ENCODE measurements at regions not wholly inside any gene's neighbourhood (a gene's known extent, or its start where the extent isn't known, plus 50 kb on each side); places are given as distances from the start of the nearest gene placed in this dataset.

- no peak for DNase-seq
These were observed 893.8 kb upstream of the POU3F3 start for GRCh38 chr2:103960129-103960513.

- DNase-seq = no peak
These were observed 893.0 kb upstream of the POU3F3 start for GRCh38 chr2:103960951-103961350.

GRCh38 chr2:103961862-103962261 lies 892.1 kb upstream of the POU3F3 start:
- DNase-seq = no peak

GRCh38 chr2:103962670-103963069 lies 891.2 kb upstream of the POU3F3 start:
- no peak for DNase-seq

- no peak for DNase-seq
These were observed 890.7 kb upstream of the POU3F3 start for GRCh38 chr2:103963146-103963725.

GRCh38 chr2:103977241-103977640 lies 876.7 kb upstream of the POU3F3 start:
- DNase-seq = no peak

- no peak for DNase-seq
These were observed 876.2 kb upstream of the POU3F3 start for GRCh38 chr2:103977668-103978067.

GRCh38 chr2:103980401-103980800 lies 873.5 kb upstream of the POU3F3 start:
- no peak for DNase-seq

GRCh38 chr2:103982691-103983090 lies 871.2 kb upstream of the POU3F3 start:
- DNase-seq = no peak

- no peak for DNase-seq
These were observed 867.9 kb upstream of the POU3F3 start for GRCh38 chr2:103986001-103986400.

- DNase-seq = peak; percentile 21
These were observed 862.3 kb upstream of the POU3F3 start for GRCh38 chr2:103991591-103991990.

- no peak for DNase-seq
These were observed 849.1 kb upstream of the POU3F3 start for GRCh38 chr2:104004821-104005220.

- no peak for DNase-seq
These were observed 837.1 kb upstream of the POU3F3 start for GRCh38 chr2:104016801-104017200.

- no peak for DNase-seq
These were observed 830.6 kb upstream of the POU3F3 start for GRCh38 chr2:104023306-104023705.

- DNase-seq = no peak
These were observed 830.1 kb upstream of the POU3F3 start for GRCh38 chr2:104023765-104024164.

GRCh38 chr2:104025295-104025694 lies 828.6 kb upstream of the POU3F3 start:
- no peak for DNase-seq

GRCh38 chr2:104026725-104027124 lies 827.2 kb upstream of the POU3F3 start:
- no peak for DNase-seq

GRCh38 chr2:104027321-104027720 lies 826.6 kb upstream of the POU3F3 start:
- DNase-seq = no peak

GRCh38 chr2:104028061-104028460 lies 825.9 kb upstream of the POU3F3 start:
- DNase-seq = no peak

- peak; percentile 46 for DNase-seq
These were observed 820.5 kb upstream of the POU3F3 start for GRCh38 chr2:104033399-104033798.

GRCh38 chr2:104040771-104041170 lies 813.1 kb upstream of the POU3F3 start:
- no peak for DNase-seq

- DNase-seq = no peak
These were observed 812.6 kb upstream of the POU3F3 start for GRCh38 chr2:104041351-104041750.

GRCh38 chr2:104043864-104044263 lies 810.1 kb upstream of the POU3F3 start:
- no peak for DNase-seq

- no peak for DNase-seq
These were observed 808.8 kb upstream of the POU3F3 start for GRCh38 chr2:104045071-104045470.

- DNase-seq = no peak
These were observed 807.4 kb upstream of the POU3F3 start for GRCh38 chr2:104046466-104046865.

- DNase-seq = no peak
These were observed 806.4 kb upstream of the POU3F3 start for GRCh38 chr2:104047516-104047915.

Data from hematopoietic multipotent progenitor cell treated with erythropoietin and hydrocortisone succinate and interleukin-3 and kit ligand, for 4 days (in vitro differentiated cells).